Gastrocnemius medialis (tissue), 4 donors: ENCODE measurements at regions not wholly inside any gene's neighbourhood (a gene's known extent, or its start where the extent isn't known, plus 50 kb on each side); places are given as distances from the start of the nearest gene placed in this dataset.

Experiments used
- POLR2A ChIP-seq, 2 donors: fragments of 450-650 bp; IDR thresholded peaks; one replicate each; pipeline ENCODE4 v1.6.1; 2017; ENCODE audit warnings: antibody characterized with exemption in 2 of 2, mild to moderate bottlenecking in 2 of 2, moderate library complexity in 2 of 2
- TF ChIP-seq, protein P1 (sequence below), 5 experiments: fragments of 450-650 bp in 3 of 5; fragments of 200-600 bp in 2 of 5; sonication (generic) in 2 of 5; IDR thresholded peaks in 4 of 5; conservative IDR thresholded peaks in 1 of 5; 1 replicate in 4 of 5; 2 replicates in 1 of 5; pipeline ENCODE4 v1.5.1; 2016 to 2019; ENCODE audit warnings: antibody characterized with exemption in 5 of 5, mild to moderate bottlenecking in 3 of 5, moderate library complexity in 3 of 5

DNA sequence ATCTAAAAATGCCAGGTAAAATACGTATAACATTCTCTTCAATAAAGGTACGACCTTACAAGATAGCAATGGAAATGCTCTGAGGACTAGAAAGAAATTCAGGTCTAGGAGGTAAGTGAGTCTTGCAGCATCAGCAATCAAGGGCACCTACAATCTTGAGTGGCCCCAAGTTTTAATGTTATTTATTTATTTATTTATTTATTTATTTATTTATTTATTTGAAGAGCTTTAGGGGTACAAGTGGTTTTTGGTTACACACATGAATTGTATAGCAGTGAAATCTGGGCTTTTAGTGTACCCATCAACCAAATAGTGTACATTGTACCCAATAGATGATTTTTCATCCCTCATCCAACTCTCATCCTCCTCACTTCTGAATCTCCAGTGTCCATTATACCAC is 574.0 kb upstream of the POU3F2 start:
- TF ChIP-seq, protein P1, sequence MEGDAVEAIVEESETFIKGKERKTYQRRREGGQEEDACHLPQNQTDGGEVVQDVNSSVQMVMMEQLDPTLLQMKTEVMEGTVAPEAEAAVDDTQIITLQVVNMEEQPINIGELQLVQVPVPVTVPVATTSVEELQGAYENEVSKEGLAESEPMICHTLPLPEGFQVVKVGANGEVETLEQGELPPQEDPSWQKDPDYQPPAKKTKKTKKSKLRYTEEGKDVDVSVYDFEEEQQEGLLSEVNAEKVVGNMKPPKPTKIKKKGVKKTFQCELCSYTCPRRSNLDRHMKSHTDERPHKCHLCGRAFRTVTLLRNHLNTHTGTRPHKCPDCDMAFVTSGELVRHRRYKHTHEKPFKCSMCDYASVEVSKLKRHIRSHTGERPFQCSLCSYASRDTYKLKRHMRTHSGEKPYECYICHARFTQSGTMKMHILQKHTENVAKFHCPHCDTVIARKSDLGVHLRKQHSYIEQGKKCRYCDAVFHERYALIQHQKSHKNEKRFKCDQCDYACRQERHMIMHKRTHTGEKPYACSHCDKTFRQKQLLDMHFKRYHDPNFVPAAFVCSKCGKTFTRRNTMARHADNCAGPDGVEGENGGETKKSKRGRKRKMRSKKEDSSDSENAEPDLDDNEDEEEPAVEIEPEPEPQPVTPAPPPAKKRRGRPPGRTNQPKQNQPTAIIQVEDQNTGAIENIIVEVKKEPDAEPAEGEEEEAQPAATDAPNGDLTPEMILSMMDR (IDR thresholded peaks at IDR 0.05 in 4 of 5, conservative IDR thresholded peaks at IDR 0.05 in 1 of 5), result no peak
- no peak for TF ChIP-seq POLR2A (IDR thresholded peaks at IDR 0.05)
